Endothelial cell of umbilical vein (primary cell): ENCODE measurements at regions not wholly inside any gene's neighbourhood (a gene's known extent, or its start where the extent isn't known, plus 50 kb on each side); places are given as distances from the start of the nearest gene placed in this dataset.

Experiments
- BruUV-seq: library from RNA; stranded (reverse); fragments of 400-500 nt; replicated peaks from 2 replicates; lab custom pipeline; 2021; lab: Mats Ljungman, UMichigan
- CTCF ChIA-PET: fragments of 300-600, 350-600 bp; sonication (Branson Sonifier 250); formaldehyde crosslinking; loops from one replicate; lab custom pipeline; 2021; ENCODE audit warnings: antibody characterized with exemption, inconsistent platforms; lab: Charles Lee
- POLR2A ChIA-PET: fragments of 300-600, 350-600 bp; sonication (Branson Sonifier 250); formaldehyde crosslinking; loops from one replicate; lab custom pipeline; 2021; ENCODE audit warnings: antibody characterized with exemption, inconsistent platforms; lab: Charles Lee
- DNase-seq: peaks from one replicate; pipeline ENCODE4 v3.0.0-alpha.2; 2011; ENCODE audit warnings: low read depth, low spot score
- FAIRE-seq: peaks from 2 replicates; lab custom pipeline; 2011; peaks lifted over from hg19 to GRCh38; lab: Jason Lieb, UNC
- H2AFZ ChIP-seq: 2 replicates; pipeline ENCODE4 v1.6.0; 2012; ENCODE audit warnings: low read depth, low read length, control low read depth, inconsistent platforms
- H3K27ac ChIP-seq: 2 replicates; pipeline ENCODE4 v1.5.1; 2011; ENCODE audit warnings: low read depth, mild to moderate bottlenecking, control low read depth, low read length, moderate library complexity; ENCODE audit not compliant: insufficient read depth
- H3K27me3 ChIP-seq, 2 experiments: 2 replicates each; pipeline versions ENCODE4 v1.6.0 to v1.6.1; 2011; ENCODE audit warnings: low read length in 2 of 2, mixed read lengths in 1 of 2; ENCODE audit not compliant: control insufficient read depth in 2 of 2, insufficient read depth in 2 of 2
- H3K36me3 ChIP-seq, 2 experiments: 2 replicates in 1 of 2; 3 replicates in 1 of 2; pipeline ENCODE4 v1.5.1; 2011; ENCODE audit warnings: low read length in 2 of 2, mild to moderate bottlenecking in 1 of 2, moderate library complexity in 1 of 2; ENCODE audit not compliant: control insufficient read depth in 2 of 2, insufficient read depth in 2 of 2; ENCODE audit errors: extremely low read depth in 1 of 2
- H3K4me1 ChIP-seq: 3 replicates; pipeline ENCODE4 v1.5.1; 2011; ENCODE audit warnings: mild to moderate bottlenecking, low read length; ENCODE audit not compliant: control insufficient read depth, insufficient read depth; ENCODE audit errors: extremely low read depth
- H3K4me2 ChIP-seq: 2 replicates; pipeline ENCODE4 v1.6.1; 2011; ENCODE audit warnings: low read length, control low read depth, mixed read lengths; ENCODE audit not compliant: insufficient read depth
- H3K4me3 ChIP-seq, 3 experiments: fragments of 200-600 bp in 1 of 3; sonication (generic), shearing (Covaris generic) in 1 of 3; replicated peaks in 1 of 3; 2 replicates each; pipeline ENCODE4 v1.5.1; 2011 to 2016; ENCODE audit warnings: control low read depth in 3 of 3, low read length in 3 of 3, mild to moderate bottlenecking in 2 of 3, inconsistent platforms in 1 of 3, low read depth in 1 of 3, moderate library complexity in 1 of 3; ENCODE audit not compliant: insufficient read depth in 1 of 3
- H3K79me2 ChIP-seq: 2 replicates; pipeline ENCODE4 v1.6.0; 2012; ENCODE audit warnings: low read length, inconsistent platforms; ENCODE audit not compliant: control insufficient read depth, insufficient read depth
- H3K9ac ChIP-seq: replicated peaks from 2 replicates; pipeline ENCODE3; 2011; ENCODE audit warnings: low read length, control low read depth; ENCODE audit not compliant: insufficient read depth; ENCODE audit errors: extremely low read depth
- H3K9me1 ChIP-seq: replicated peaks from 3 replicates; pipeline ENCODE4 v1.6.0; 2011; ENCODE audit warnings: mild to moderate bottlenecking, low read length; ENCODE audit not compliant: control insufficient read depth, insufficient read depth; ENCODE audit errors: extremely low read depth
- H3K9me3 ChIP-seq: replicated peaks from 2 replicates; pipeline ENCODE4 v1.5.1; 2012; ENCODE audit warnings: low read length, inconsistent platforms; ENCODE audit not compliant: control insufficient read depth, insufficient read depth
- H4K20me1 ChIP-seq: replicated peaks from 2 replicates; pipeline ENCODE3; 2011; ENCODE audit warnings: mild to moderate bottlenecking, low read length; ENCODE audit not compliant: control insufficient read depth, insufficient read depth; ENCODE audit errors: extremely low read depth
- EZH2 ChIP-seq: IDR thresholded peaks from 2 replicates; pipeline ENCODE4 v1.6.1; 2012; ENCODE audit warnings: borderline replicate concordance, low read depth, mild to moderate bottlenecking, moderate library complexity, low read length, inconsistent platforms; ENCODE audit not compliant: severe bottlenecking
- FOS ChIP-seq: IDR thresholded peaks from 2 replicates; pipeline ENCODE4 v1.6.1; 2011; ENCODE audit warnings: mild to moderate bottlenecking, low read length, moderate library complexity, borderline replicate concordance; ENCODE audit not compliant: insufficient read depth
- GATA2 ChIP-seq: IDR thresholded peaks from 2 replicates; pipeline ENCODE4 v1.7.0; 2011; ENCODE audit warnings: low read depth, mild to moderate bottlenecking, moderate library complexity, mixed read lengths, low read length; ENCODE audit not compliant: insufficient read length, insufficient read depth
- JUN ChIP-seq: IDR thresholded peaks from 2 replicates; pipeline ENCODE4 v1.6.1; 2011; ENCODE audit warnings: borderline replicate concordance, low read depth; ENCODE audit not compliant: insufficient read length, insufficient read depth
- MAX ChIP-seq: IDR thresholded peaks from 2 replicates; pipeline ENCODE4 v1.6.1; 2011; ENCODE audit not compliant: insufficient read depth, insufficient read length
- MYC ChIP-seq: IDR thresholded peaks from one replicate; pipeline ENCODE4 v1.6.1; 2011; ENCODE audit warnings: mild to moderate bottlenecking, low read depth, low read length
- POLR2A ChIP-seq: IDR thresholded peaks from 2 replicates; pipeline ENCODE4 v1.6.1; 2012; ENCODE audit warnings: low read depth, mild to moderate bottlenecking, control low read depth, low read length
- POLR2AphosphoS5 ChIP-seq: IDR thresholded peaks from 2 replicates; pipeline ENCODE4 v1.6.1; 2012; ENCODE audit warnings: low read depth, mild to moderate bottlenecking, control low read depth, low read length, moderate library complexity; ENCODE audit not compliant: insufficient read depth
- dilution Hi-C: fragments of 300-500 bp; cut with MboI; formaldehyde crosslinking; loops from one replicate; pipeline ENCODE4 v1.15.0; 2019; ENCODE audit warnings: low sequenced_read_pairs; ENCODE audit not compliant: extremely low pct_ligation_motif_present
- intact Hi-C: fragments of 100-400 bp; cut with micrococcal nuclease; formaldehyde crosslinking; loops from one replicate; pipeline ENCODE4 v1.10.0; 2022
- TF ChIP-seq, protein P1 (sequence below), 2 donors: IDR thresholded peaks; 1 replicate in 1 of 2; 2 replicates in 1 of 2; pipeline ENCODE4 v1.5.1; 2011; ENCODE audit warnings: low read length in 2 of 2, mild to moderate bottlenecking in 2 of 2, moderate library complexity in 2 of 2, control low read depth in 1 of 2, inconsistent platforms in 1 of 2, low read depth in 1 of 2; ENCODE audit not compliant: insufficient read depth in 1 of 2; ENCODE audit errors: extremely low read depth in 1 of 2

DNA sequence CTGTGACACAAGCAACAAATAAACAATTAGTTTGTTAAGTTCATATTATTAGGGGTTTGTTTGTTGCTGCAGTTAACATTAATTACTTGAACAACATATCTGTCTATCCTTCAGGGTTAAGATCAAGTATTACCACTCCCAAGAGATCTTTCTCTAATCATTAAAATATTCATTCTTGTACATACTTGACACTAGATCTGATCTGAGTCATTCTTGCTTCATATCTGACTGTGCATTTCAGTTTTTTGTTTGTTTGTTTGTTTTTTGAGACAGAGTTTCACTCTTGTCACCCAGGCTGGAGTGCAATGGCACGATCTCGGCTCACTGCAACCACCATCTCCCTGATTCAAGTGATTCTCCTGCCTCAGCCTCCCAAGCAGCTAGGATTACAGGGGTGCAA lies 613.3 kb upstream of the PLXNA2 start:
- BruUV-seq, result no TSS peak
- Histone ChIP-seq H3K9me3 (no peaks in the 10 kb centered on the region), H3K4me2 (no peak overlapping the region), H4K20me1 (no peaks in the 10 kb centered on the region), H3K36me3 (no peaks in the 10 kb centered on the region), H2AFZ (no peak overlapping the region), H3K27me3 (no peaks in the 10 kb centered on the region), H3K9ac (no peak overlapping the region), H3K9me1 (no peaks in the 10 kb centered on the region), H3K27ac (no peak overlapping the region), H3K79me2 (no peaks in the 10 kb centered on the region), H3K4me3 (no peak overlapping the region), H3K4me1 (no peaks in the 10 kb centered on the region)
- ChIA-PET POLR2A (no interaction called here), CTCF (no interaction called here)
- dilution Hi-C loops, result no loop called here
- TF ChIP-seq, protein P1, sequence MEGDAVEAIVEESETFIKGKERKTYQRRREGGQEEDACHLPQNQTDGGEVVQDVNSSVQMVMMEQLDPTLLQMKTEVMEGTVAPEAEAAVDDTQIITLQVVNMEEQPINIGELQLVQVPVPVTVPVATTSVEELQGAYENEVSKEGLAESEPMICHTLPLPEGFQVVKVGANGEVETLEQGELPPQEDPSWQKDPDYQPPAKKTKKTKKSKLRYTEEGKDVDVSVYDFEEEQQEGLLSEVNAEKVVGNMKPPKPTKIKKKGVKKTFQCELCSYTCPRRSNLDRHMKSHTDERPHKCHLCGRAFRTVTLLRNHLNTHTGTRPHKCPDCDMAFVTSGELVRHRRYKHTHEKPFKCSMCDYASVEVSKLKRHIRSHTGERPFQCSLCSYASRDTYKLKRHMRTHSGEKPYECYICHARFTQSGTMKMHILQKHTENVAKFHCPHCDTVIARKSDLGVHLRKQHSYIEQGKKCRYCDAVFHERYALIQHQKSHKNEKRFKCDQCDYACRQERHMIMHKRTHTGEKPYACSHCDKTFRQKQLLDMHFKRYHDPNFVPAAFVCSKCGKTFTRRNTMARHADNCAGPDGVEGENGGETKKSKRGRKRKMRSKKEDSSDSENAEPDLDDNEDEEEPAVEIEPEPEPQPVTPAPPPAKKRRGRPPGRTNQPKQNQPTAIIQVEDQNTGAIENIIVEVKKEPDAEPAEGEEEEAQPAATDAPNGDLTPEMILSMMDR (IDR thresholded peaks at IDR 0.05; ENCODE audit: extremely low read depth in 1 of 2, insufficient read depth in 1 of 2, low read depth in 1 of 2, low read length in 2 of 2), result no peak
- no peak for TF ChIP-seq GATA2
- TF ChIP-seq POLR2A, result no peak
- TF ChIP-seq JUN, result no peak
- TF ChIP-seq FOS, result no peak
- TF ChIP-seq POLR2AphosphoS5, result no peak
- TF ChIP-seq MYC, result no peak
- no peak for TF ChIP-seq MAX
- no peak for TF ChIP-seq EZH2
- intact Hi-C loops, result no loop called here
- FAIRE-seq (no peak), DNase-seq (no peak)
